LNCaP clone FGC (cell line): ENCODE measurements at regions not wholly inside any gene's neighbourhood (a gene's known extent, or its start where the extent isn't known, plus 50 kb on each side); places are given as distances from the start of the nearest gene placed in this dataset.

Source experiments
- DNase-seq: peaks from one replicate; pipeline ENCODE4 v3.0.0-alpha.2; 2011; ENCODE audit warnings: low read depth
- H3K4me3 ChIP-seq: 2 replicates; pipeline ENCODE4 v1.5.1; 2011; ENCODE audit warnings: mild to moderate bottlenecking, low read depth, low read length, control low read depth
- TF ChIP-seq, protein P1 (sequence below): IDR thresholded peaks from 2 replicates; pipeline ENCODE4 v1.5.1; 2012; ENCODE audit warnings: mild to moderate bottlenecking; ENCODE audit not compliant: control insufficient read depth, insufficient read depth; ENCODE audit errors: extremely low read depth

DNA sequence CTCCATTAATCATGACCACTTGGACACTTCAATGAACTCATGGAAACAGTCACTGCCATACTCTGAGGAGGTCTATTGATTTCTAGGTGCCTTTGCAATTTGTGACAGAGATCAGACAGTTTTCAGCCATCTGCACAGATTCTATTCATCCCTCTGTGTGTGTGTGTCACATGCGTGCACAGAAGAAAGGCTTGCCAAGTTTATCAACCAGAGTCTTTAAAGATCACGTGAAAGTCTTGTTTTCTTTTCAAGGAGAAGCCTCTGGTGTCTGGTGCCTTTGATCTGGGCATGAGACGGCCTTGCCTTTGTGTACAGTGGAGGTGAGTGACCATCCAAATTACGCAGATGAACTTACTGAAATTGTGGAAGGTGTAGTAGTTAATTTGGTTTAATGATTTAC is 164.2 kb downstream of the VAPA start:
- no peak for DNase-seq
- TF ChIP-seq, protein P1, sequence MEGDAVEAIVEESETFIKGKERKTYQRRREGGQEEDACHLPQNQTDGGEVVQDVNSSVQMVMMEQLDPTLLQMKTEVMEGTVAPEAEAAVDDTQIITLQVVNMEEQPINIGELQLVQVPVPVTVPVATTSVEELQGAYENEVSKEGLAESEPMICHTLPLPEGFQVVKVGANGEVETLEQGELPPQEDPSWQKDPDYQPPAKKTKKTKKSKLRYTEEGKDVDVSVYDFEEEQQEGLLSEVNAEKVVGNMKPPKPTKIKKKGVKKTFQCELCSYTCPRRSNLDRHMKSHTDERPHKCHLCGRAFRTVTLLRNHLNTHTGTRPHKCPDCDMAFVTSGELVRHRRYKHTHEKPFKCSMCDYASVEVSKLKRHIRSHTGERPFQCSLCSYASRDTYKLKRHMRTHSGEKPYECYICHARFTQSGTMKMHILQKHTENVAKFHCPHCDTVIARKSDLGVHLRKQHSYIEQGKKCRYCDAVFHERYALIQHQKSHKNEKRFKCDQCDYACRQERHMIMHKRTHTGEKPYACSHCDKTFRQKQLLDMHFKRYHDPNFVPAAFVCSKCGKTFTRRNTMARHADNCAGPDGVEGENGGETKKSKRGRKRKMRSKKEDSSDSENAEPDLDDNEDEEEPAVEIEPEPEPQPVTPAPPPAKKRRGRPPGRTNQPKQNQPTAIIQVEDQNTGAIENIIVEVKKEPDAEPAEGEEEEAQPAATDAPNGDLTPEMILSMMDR, result no peak
- H3K4me3 ChIP-seq, result no peak overlapping the region

- DNase-seq, result no peak
- TF ChIP-seq, protein P1, result no peak
- no peak overlapping the region for H3K4me3 ChIP-seq
These were observed 166.6 kb downstream of the VAPA start for GRCh38 chr18:10080372-10080771.

DNA sequence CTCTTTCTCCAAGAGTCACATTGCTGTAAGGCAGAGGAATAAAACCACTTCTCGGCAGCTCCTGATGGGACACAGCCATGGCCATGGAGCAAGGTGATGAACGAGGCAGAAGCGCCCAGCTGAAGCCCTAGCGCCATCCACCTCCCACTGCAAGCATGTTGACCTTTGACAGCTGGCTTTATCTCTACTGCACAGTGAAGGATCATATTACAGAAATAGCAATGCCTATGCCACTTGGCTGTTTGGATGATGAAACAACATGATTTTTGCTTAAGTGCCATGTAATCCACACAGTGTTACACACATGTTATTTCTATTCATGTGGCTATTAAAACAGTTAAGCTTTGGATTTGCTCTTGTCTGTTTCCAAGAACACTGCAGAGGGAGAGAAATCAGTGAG is 167.7 kb downstream of the VAPA start:
- no peak overlapping the region for H3K4me3 ChIP-seq
- DNase-seq, result no peak

DNA sequence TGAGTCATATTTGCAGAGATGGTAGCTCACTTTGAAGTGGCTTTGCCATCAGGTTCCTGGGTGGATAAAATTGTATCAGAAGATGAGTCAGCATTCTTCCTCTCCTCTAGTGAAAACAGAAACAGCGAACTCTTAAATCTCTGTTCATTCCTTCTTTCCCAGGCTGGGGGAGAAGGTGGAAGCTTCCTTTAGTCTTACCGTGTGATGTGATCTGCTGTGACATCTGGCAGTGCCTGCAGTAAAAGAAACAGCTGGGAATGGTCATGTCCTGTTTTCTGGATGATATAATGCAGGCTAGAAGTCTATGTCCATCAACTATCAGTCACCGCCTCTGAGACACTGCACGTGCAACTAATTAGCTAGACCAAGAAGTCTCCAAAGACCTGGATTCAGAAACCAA is 171.6 kb downstream of the VAPA start:
- TF ChIP-seq, protein P1, result no peak
- no peak overlapping the region for H3K4me3 ChIP-seq
- no peak for DNase-seq

More for the DNA sequence above, 167.7 kb downstream of the VAPA start:
- TF ChIP-seq, protein P1, result no peak

DNA sequence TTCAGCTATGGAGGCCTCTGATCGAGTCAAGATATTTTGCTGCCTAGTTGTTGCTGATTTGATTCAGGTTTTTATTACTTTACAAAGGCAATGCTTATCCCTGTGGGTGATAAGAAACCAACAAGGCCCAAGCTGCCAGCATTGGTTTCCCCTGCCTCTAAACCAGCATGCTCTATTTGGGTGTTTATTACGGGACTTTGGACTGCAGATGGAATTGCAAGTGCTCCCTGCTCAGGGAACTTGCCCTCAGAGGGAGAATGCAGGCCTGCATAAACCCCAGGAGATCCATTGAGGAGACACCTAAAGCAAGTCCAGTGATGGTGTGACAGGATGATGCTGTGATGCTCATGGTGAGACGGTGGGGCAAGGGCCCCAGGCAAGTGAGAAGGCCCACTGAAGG is 172.1 kb downstream of the VAPA start:
- no peak for DNase-seq
- H3K4me3 ChIP-seq, result no peak overlapping the region
- TF ChIP-seq, protein P1, result no peak

DNA sequence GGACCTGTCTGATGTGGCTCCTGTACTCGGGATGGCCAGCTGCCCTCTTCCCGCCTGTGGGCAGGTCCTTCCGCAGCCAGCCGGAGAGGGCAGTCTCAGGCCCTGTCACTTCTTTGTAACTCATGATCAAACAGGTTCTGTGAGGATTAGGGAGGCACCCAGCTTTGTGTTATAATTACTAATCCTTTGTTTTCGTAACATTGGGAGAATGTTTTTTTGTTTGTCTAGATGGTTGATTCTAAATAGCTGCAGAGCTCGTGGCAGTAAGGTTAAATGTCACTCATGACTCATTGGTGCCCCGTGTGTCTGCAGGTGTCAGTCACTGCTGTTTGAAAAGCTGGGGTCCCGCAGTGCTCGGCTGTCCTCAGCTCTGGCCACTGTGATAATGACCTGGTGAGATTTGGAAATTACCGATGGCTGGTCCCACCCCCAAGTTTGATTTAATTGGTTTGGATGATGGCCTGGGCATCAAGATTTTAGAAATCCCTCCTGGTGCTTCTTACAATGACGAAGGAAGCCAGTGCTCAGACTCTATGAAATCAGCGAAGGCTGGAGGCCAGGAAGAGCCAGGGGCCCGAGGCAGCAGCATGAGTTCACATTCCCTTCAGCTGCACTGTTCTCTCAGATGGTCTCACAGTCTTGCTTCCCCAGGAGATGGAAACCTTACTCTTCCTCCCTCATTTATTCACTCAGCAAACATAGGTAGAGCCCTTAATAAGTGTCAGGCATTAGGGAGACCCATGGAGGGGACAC is 172.8 kb downstream of the VAPA start:
- no peak overlapping the region for H3K4me3 ChIP-seq
- TF ChIP-seq, protein P1, result no peak
- no peak for DNase-seq

- DNase-seq, result no peak
- no peak overlapping the region for H3K4me3 ChIP-seq
- TF ChIP-seq, protein P1, result no peak
These were observed 174.9 kb downstream of the VAPA start for GRCh38 chr18:10088734-10089133.
